Hematopoietic multipotent progenitor cell treated with erythropoietin and hydrocortisone succinate and interleukin-3 and kit ligand, for 6 days (in vitro differentiated cells): ENCODE measurements at regions not wholly inside any gene's neighbourhood (a gene's known extent, or its start where the extent isn't known, plus 50 kb on each side); places are given as distances from the start of the nearest gene placed in this dataset.

Experiments
- DNase-seq: peaks from one replicate; pipeline ENCODE4 v3.0.0-alpha.2; 2015

GRCh38 chr11:79963856-79964645, 523.2 kb upstream of the TENM4 start:
- no peak for DNase-seq

DNA sequence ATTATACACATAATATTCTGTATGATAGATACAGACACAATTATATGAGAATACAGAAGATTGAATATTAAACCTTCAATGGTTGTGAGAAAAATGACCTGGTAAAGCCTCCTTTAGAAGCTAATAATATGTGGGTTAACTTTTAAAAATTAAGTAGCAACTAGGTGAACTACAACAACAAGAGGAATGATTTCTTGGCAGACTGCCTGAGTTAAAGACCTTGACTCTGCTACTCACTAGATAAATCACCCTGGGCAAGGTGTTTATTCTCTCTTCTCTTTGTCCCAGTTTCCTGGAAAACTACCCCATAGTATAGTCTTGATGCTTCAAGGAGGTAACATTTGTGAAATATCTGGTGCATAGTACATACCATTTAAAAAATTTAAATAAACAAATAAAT, 519.6 kb upstream of the TENM4 start:
- no peak for DNase-seq

DNA sequence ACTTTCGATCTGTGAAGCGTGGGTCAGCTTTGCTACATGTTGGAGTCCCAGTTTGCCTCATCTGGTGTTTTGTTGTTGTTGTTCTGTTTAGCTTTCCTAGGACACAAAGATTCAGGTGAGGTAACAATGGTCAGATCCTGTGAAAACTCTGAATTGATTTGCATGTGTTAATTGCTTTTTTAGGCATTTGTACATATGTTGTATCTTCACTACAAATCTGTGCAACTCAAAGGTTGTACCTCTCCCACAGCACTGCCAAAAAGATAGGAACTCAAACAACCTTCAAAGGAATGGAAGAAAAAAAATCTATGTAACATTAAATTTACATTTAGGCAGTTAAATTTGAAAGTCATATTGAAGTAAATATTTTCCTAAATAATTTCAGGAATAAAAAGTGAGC, 518.5 kb upstream of the TENM4 start:
- no peak for DNase-seq

DNA sequence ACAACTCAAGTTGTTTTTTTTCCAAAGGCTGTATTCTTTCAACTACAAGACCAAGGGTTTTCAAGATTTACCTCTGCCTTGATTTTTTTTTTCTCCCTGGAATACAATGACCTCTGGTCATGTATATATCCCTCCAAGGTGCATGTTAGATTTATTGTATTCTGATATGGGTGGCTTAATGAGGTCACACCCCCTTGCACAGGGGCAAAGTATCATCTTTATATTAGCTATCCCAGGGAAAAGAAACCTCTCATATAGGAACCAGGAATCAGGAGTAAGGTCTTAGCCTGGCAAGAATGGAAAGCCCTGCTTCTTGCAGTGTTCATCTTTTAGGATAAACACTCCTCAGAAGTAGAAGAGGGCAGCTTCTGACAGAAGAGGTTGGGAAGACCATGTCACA, 516.9 kb upstream of the TENM4 start:
- no peak for DNase-seq

- no peak for DNase-seq
These were observed 515.2 kb upstream of the TENM4 start for GRCh38 chr11:79956061-79956460.

DNA sequence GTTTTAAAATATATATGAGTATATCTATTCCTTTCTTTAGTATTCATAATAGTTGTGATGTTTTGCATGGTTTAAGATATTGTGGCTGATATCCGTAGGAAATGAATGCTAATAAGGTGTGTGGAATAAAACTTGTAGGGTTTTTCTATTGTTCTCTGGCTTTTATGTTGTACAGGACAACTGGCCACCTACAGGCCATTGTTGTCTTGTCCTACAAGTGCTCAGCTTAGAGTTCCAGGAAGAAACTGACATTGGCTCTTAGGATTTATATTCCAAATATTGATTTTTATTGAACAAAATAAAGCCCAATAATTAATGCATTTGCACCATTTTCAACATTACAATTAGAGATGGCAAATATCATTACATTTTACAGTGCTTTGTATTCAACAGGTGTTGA, 512.8 kb upstream of the TENM4 start:
- no peak for DNase-seq

DNA sequence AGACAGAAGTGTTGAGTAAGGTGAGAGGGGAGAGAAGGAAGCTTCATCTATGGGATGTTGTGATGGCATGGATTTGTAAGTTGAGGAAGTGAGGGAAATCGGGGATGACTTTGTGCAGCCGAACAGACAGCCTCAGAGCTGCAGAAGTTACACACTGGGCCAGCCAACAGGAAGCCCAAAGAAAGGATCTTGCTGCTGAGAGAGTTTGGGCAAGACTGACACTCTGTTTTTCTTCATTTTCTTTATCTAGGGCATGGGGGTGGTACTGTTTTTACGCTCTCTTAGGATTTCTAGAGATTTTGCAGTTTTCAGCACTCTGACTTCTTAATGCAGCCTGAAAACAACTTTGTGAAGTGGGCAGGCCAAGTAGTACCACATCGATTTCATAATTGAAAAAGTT, 509.9 kb upstream of the TENM4 start:
- no peak for DNase-seq

GRCh38 chr11:79950172-79950571, 509.3 kb upstream of the TENM4 start:
- DNase-seq = no peak

DNA sequence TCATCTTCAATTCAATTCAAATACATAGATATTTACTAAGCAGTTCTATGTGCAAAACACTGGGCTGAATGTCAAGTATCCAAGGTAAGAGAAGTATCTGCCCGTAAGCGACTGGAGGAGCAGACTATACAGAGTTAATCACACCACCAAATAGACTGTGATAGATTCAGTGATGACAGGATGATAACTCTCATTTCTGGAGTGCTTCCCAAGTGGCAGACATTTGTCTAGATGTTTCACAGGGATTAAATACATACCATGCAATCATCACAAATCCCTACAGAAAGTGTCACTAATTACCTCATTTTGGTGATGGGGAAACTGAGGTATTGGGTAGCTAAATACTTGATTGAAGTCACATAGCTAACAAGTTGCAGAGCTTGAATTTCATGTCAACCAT, 508.7 kb upstream of the TENM4 start:
- DNase-seq = no peak

DNA sequence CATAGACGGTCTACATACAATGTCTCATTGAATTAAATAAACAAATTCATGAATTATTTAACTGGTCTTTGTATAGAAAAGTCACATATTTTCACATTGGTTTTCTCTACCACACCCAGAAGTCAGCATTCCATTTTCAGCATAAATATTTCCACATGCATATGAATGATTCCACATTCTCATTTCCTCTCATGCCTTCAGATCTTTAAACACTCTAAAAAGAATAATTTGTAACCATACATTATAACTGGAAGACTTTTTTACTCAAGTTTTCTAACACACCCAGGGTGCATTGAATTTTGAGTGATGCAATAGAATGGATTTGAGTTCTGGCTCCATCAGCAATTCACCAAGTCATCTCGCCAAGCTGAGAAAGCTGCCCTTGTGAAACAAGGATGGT, 501.8 kb upstream of the TENM4 start:
- no peak for DNase-seq

DNA sequence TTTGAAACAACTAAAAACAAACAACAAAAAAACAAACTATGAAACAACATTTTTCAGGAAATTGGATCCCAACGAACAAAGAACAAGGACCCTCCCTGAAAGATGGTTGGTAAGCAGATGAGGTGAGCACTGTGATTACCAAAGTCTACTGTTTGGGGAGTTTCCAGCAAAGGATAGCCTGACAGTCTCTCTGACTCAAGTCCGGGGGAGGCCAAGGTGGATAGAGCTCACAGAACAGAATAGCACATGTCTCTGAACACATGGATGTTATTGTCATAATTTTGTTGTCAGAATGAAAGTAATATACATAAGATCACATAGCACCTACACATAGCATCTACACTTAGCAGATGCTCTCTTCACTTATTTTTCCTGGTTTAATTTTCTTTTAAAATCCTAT, 501.3 kb upstream of the TENM4 start:
- no peak for DNase-seq

- no peak for DNase-seq
These were observed 500.3 kb upstream of the TENM4 start for GRCh38 chr11:79940974-79941735.

- no peak for DNase-seq
These were observed 499.3 kb upstream of the TENM4 start for GRCh38 chr11:79940165-79940564.

DNA sequence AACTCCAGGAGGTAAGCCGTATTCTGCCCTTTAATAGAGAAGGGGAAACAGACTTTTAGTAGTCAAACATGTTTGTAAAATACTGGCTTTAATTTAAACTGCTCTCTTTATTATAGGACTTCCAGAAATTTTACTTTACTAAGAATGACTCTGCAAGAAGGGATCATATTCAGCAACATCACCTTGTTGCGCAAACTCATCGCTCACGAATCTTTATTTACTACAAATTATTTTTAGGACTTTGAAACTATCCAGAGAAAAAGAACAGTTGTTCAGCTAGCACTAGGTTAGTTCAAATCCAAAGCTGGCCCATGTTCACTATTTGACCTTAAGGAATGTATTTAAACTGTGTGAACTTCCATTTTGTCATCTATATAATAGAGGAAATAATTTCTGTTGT, 498.3 kb upstream of the TENM4 start:
- no peak for DNase-seq

DNA sequence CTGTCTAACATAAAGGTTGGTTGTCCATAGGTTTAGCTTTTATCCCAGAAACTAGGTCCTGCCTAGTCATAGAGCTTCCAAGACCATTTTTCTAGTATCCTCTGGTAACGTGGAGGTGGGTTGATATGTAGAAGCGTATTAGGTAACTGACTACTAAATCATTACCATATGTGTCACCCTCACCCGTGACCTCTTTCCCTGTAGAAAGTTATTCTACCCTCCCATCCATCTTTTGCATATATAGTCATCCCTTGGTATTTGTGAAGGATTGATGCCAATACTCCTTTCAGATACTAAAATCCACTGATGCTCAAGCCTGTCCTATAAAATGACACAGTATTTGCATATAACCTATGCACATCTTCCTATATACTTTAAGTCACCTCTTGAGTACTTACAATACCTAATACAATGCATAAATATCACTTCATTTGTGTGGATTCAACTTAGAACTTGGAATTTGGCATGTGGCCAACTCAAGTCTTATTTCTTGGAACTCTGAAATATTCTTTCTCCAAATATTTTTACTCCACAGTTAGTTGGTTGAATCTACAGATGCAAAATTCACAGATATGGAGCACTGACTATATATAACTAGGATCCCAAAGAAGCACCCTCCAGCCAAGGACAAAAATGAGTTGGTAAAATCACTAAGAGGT, 497.0 kb upstream of the TENM4 start:
- DNase-seq = no peak

DNA sequence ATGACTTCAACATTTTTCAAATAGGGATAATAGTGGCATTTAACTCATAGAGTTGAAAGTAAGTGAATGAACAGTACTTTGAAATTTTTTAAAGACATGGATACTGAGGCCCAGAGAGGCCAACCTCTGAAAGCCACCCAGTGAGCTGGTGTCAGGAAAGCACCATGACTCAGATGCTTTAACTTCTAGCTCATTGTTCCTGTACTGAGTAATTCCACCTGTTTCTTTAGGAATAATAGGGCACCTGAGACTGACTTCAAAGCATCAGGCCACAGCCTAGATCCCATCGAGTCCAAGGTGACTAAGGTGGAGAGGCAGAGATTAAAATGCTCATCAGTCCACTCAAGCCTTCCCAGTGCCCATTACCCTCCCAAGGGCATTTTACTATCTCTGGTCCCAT, 491.8 kb upstream of the TENM4 start:
- no peak for DNase-seq

- no peak for DNase-seq
These were observed 490.9 kb upstream of the TENM4 start for GRCh38 chr11:79931692-79932091.

DNA sequence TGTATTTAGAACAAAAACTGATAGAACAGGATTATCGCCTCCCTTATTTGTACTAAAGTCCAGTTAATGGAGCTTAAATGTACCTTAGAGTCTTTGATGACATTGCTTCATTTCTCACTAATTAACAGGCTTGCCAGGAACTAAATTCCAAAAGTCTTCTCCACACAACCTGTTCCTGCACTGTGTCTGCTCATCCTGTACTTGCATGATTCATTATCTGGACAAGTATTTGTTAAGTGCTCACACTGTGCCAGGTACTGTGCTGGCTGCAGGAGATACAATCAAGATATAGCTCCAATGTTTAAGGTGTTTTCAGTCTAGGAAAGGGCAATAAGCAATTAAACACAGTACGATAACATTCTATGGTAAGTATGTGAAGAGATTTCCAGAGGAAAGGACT, 485.9 kb upstream of the TENM4 start:
- no peak for DNase-seq

GRCh38 chr11:79925570-79925969, 484.7 kb upstream of the TENM4 start:
- no peak for DNase-seq

- no peak for DNase-seq
These were observed 481.8 kb upstream of the TENM4 start for GRCh38 chr11:79922641-79923040.

- DNase-seq = no peak
These were observed 479.6 kb upstream of the TENM4 start for GRCh38 chr11:79920480-79920879.

DNA sequence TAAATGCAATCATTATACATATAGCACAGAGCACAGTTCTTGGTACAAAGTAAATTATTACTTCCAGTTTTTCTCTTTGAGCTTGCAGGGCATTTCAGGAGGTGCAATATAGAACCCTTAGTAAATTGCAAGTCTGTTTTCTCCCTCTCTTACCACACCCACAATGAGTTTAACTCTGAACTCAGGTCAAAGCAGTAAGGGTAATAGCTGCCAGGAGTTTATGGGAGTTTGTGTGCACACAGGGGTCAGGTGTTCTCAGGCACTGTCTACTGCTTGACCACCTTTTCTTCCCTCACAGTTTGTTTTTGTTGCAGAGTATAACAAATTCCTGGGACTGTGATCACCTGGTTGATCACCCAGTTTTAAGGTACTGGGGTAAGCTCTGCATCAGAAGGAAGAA, 478.5 kb upstream of the TENM4 start:
- no peak for DNase-seq

DNA sequence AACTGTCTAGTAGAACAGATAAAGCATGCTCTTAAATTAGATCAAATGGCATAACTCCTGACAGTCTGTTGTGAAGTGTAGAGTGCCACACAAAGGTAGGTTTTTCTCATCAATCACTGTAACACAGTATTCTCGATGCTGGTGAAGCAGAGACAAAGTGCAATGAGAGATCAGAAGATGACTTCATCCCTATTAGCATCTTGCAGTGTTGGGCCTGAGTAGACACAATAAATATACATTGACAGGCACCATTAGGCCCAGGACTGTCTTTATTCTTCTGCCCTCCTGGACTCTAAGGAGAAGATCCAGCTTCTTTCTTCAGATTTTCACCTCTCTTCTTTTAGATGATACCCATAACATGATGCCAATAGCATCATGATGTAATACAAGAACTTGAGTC, 478.0 kb upstream of the TENM4 start:
- no peak for DNase-seq

- DNase-seq = no peak
These were observed 465.3 kb upstream of the TENM4 start for GRCh38 chr11:79906164-79906563.
